Calu3 (cell line): ENCODE measurements at regions not wholly inside any gene's neighbourhood (a gene's known extent, or its start where the extent isn't known, plus 50 kb on each side); places are given as distances from the start of the nearest gene placed in this dataset.

Source experiments
- BruUV-seq: library from RNA; stranded (reverse); fragments of 400-500 nt; replicated peaks from 2 replicates; lab custom pipeline; 2021; lab: Mats Ljungman, UMichigan
- CTCF ChIA-PET: fragments of 300-600 bp; sonication (Branson Sonifier 250); formaldehyde crosslinking; loops from one replicate; lab custom pipeline; 2022; ENCODE audit warnings: antibody characterized with exemption; lab: Charles Lee
- DNase-seq: peaks from one replicate; pipeline ENCODE4 v3.0.0; 2022
- H3K27ac Mint-ChIP-seq: one replicate; pipeline ENCODE4 v1.8.0; 2022; ENCODE audit warnings: mixed read lengths; ENCODE audit not compliant: unreplicated experiment
- H3K27me3 Mint-ChIP-seq: one replicate; pipeline ENCODE4 v1.8.0; 2022; ENCODE audit warnings: mixed read lengths; ENCODE audit not compliant: unreplicated experiment
- H3K36me3 Mint-ChIP-seq: one replicate; pipeline ENCODE4 v1.8.0; 2022; ENCODE audit warnings: mild to moderate bottlenecking, moderate library complexity, mixed read lengths; ENCODE audit not compliant: insufficient read depth, unreplicated experiment
- H3K4me1 Mint-ChIP-seq: one replicate; pipeline ENCODE4 v1.8.0; 2022; ENCODE audit warnings: mild to moderate bottlenecking, low read depth, mixed read lengths; ENCODE audit not compliant: unreplicated experiment
- H3K4me3 Mint-ChIP-seq: one replicate; pipeline ENCODE4 v1.8.0; 2022; ENCODE audit warnings: mild to moderate bottlenecking, low read depth, moderate library complexity, mixed read lengths; ENCODE audit not compliant: unreplicated experiment
- H3K9me3 Mint-ChIP-seq: one replicate; pipeline ENCODE4 v1.8.0; 2022; ENCODE audit warnings: low read depth, mixed read lengths; ENCODE audit not compliant: unreplicated experiment
- CTCF ChIP-seq: fragments of 200-600 bp; IDR thresholded peaks from one replicate; pipeline ENCODE4 v1.8.0; 2022; ENCODE audit warnings: antibody characterized with exemption; ENCODE audit not compliant: unreplicated experiment
- intact Hi-C: fragments of 100-400 bp; cut with micrococcal nuclease; formaldehyde crosslinking; loops from one replicate; pipeline ENCODE4 v1.10.0; 2022; ENCODE audit not compliant: unreplicated experiment

- Mint-ChIP-seq H3K27ac (peak overlapping the region; percentile 30), H3K9me3 (no peaks in the 10 kb centered on the region), H3K27me3 (no peaks in the 10 kb centered on the region), H3K4me3 (no peak overlapping the region), H3K36me3 (no peaks in the 10 kb centered on the region), H3K4me1 (peaks cover 49% of the 10 kb centered on the region)
- intact Hi-C loops: loop anchor here (2.0 kb wide), 1 partner anchor 56 kb away; no protein-coding TSS in a partner anchor
- DNase-seq: peak; percentile 22
- CTCF ChIA-PET: interaction anchor here (0.6 to 1.8 kb wide), 4 partner anchors 11 to 161 kb away, joined by 3 to 5 read pairs (median 4); no protein-coding TSS in a partner anchor
- no peak for TF ChIP-seq CTCF
- no TSS peak for BruUV-seq
Measured at GRCh38 chr2:45274250-45274926, 265.1 kb upstream of the SIX2 start.

- no peaks in the 10 kb centered on the region for H3K9me3 Mint-ChIP-seq
- H3K27ac Mint-ChIP-seq: peak overlapping the region; percentile 29
- peak; percentile 34 for DNase-seq
- peaks cover 49% of the 10 kb centered on the region for H3K4me1 Mint-ChIP-seq
- no peak for TF ChIP-seq CTCF
- CTCF ChIA-PET: interaction anchor here (0.6 to 1.9 kb wide), 7 partner anchors 10 to 264 kb away, joined by 3 to 5 read pairs (median 4); partner anchors contain the start of gene SIX2
- H3K4me3 Mint-ChIP-seq: no peak overlapping the region
- intact Hi-C loops: loop anchor here (2.0 kb wide), 1 partner anchor 57 kb away; no protein-coding TSS in a partner anchor
- no peaks in the 10 kb centered on the region for H3K36me3 Mint-ChIP-seq
- H3K27me3 Mint-ChIP-seq: no peaks in the 10 kb centered on the region
- BruUV-seq: no TSS peak
Measured at GRCh38 chr2:45273412-45274249, 264.4 kb upstream of the SIX2 start.

- H3K27me3 Mint-ChIP-seq: no peaks in the 10 kb centered on the region
- peaks cover 49% of the 10 kb centered on the region for H3K4me1 Mint-ChIP-seq
- DNase-seq: no peak
- H3K36me3 Mint-ChIP-seq: no peaks in the 10 kb centered on the region
- peak overlapping the region; percentile 29 for H3K27ac Mint-ChIP-seq
- no peaks in the 10 kb centered on the region for H3K9me3 Mint-ChIP-seq
- CTCF ChIA-PET: interaction anchor here (0.6 to 1.9 kb wide), 5 partner anchors 9 to 167 kb away, joined by 3 to 5 read pairs (median 5); no protein-coding TSS in a partner anchor
- no peak for TF ChIP-seq CTCF
- BruUV-seq: no TSS peak
- H3K4me3 Mint-ChIP-seq: no peak overlapping the region
- intact Hi-C loops: no loop called here
Measured at GRCh38 chr2:45272549-45273265, 263.5 kb upstream of the SIX2 start.

- no peak for DNase-seq
- no peak overlapping the region for H3K4me3 Mint-ChIP-seq
- H3K27me3 Mint-ChIP-seq: no peaks in the 10 kb centered on the region
- TF ChIP-seq CTCF: no peak
- H3K9me3 Mint-ChIP-seq: peaks cover 3% of the 10 kb centered on the region
- no peak overlapping the region for H3K27ac Mint-ChIP-seq
- intact Hi-C loops: no loop called here
- CTCF ChIA-PET: interaction anchor here (1.0 kb wide), 1 partner anchor 28 kb away, joined by 3 read pairs; no protein-coding TSS in a partner anchor
- BruUV-seq: no TSS peak
- peaks cover 22% of the 10 kb centered on the region for H3K4me1 Mint-ChIP-seq
- H3K36me3 Mint-ChIP-seq: no peaks in the 10 kb centered on the region
Measured at GRCh38 chr2:45269149-45269793, 260.0 kb upstream of the SIX2 start.
